ENCODE measurements at regions not wholly inside any gene's neighbourhood (a gene's known extent, or its start where the extent isn't known, plus 50 kb on each side); places are given as distances from the start of the nearest gene placed in this dataset.

DNA sequence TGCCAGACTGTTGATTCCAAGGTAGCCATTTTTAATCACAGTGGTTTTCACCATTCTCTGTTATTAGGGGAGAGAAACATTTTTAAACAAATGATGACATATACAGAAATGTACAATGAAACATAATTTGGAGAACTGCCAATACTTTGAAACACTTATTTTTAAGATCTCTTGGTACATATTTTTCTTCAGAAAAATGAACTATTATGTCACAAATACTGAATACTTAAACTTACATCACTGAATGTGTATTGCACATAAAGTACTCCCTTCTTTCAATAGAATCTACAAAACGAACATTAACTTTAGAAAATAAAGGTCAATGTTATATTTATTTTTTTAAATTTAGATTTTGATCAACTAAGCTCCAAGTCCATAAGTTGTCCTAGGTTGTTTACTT, 71.7 kb upstream of the CPNE8 start:
- DNase-seq = no peak

DNA sequence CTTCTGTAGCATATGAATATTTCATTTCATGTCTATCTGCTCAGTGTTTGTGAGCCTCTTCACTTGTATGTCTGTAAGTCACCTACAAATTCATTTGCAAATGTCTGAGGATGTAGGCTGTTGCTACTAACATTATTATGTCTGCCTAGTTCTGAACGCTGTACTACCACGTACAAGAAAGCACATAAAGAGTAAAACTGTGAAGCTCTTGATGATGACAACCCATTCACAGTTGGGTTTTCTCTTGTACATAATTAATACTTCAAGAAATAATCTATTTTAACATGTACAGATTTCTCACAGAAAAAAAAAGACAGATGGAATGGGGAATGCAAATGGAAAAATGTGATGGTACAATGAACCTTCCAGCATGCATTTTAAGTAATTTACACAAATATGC, 64.3 kb upstream of the CPNE8 start:
- no peak for DNase-seq

DNA sequence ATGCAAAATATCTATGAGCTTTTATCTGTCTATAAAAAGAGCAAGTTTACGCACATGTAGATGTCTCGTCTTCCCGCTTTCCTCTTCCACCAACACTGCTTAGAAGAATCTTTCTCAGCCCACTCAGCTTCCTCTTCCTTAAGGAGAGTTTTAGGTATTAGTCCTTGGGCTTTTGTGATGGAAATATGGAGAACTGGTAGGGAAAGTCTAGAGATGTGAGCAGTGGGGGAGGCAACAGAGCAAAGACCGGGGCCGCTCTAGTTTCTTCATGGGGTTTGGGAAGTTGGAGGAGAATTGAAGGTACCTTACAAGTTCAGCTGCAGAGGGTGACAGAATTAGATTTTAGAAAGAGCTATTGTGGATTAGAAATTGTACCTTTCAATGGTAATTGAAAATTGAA, 56.3 kb upstream of the CPNE8 start:
- DNase-seq = no peak

DNA sequence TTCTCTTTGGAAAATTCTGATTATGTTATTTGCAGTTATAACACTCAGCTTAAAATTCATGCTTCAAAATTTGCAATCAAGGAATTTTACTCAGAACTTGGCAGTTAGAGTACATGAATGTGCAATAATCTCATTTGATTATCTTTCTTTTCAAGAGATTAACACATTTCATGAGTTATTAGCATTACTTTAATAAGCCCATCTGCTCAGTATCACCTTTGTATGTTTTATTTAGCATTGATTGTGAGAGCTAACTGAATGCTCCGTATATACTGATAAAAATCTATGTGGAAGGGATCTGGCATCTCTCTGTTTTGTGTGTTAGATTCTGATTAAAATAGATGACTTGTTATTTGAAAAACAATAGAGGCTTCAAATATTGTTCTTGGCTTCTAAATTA, 55.6 kb upstream of the CPNE8 start:
- DNase-seq = no peak

DNA sequence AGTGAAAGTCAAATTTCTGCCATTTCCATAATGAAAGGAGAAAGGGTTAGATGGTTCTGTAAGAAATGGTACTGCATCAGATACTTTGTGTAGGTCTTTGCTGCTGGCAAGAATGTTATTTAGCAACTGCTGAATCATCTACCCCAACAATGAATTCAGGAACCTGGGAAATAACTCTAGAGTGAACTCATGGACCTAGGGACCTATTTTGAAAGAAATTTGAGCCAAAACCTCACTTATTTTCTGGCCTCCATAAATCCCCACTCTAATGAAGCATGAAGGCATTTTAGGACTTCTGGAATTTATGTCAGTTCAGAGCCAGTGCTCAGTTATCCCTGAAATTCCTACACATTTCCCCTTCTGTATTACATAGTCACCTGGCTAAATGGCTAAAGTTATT, 50.9 kb upstream of the CPNE8 start:
- no peak for DNase-seq
